Brain microvascular endothelial cell (primary cell): ENCODE measurements at regions not wholly inside any gene's neighbourhood (a gene's known extent, or its start where the extent isn't known, plus 50 kb on each side); places are given as distances from the start of the nearest gene placed in this dataset.

Experiments used
- DNase-seq: peaks from one replicate; pipeline ENCODE4 v3.0.0-alpha.2; 2020
- H3K27ac ChIP-seq: fragments of 250-450 bp; sonication (Bioruptor Pico); 2 replicates; pipeline ENCODE4 v1.5.1; 2020; ENCODE audit warnings: mild to moderate bottlenecking, moderate library complexity
- H3K27me3 ChIP-seq: fragments of 250-450 bp; sonication (Bioruptor Pico); replicated peaks from 2 replicates; pipeline ENCODE4 v1.5.1; 2020; ENCODE audit warnings: mild to moderate bottlenecking
- H3K36me3 ChIP-seq: fragments of 250-450 bp; sonication (Bioruptor Pico); replicated peaks from 2 replicates; pipeline ENCODE4 v1.5.1; 2020; ENCODE audit warnings: mild to moderate bottlenecking
- H3K4me3 ChIP-seq: 2 replicates; pipeline ENCODE4 v1.5.1; 2011; ENCODE audit warnings: low read depth, mild to moderate bottlenecking, control low read depth, low read length, moderate library complexity
- in situ Hi-C: cut with HindIII; loops from 2 replicates; pipeline ENCODE4 v1.10.0; 2017; ENCODE audit warnings: low sequenced_read_pairs, low pct_ligation_motif_present
- TF ChIP-seq, protein P1 (sequence below): IDR thresholded peaks from 2 replicates; pipeline ENCODE4 v1.5.1; 2011; ENCODE audit warnings: low read depth, mild to moderate bottlenecking, moderate library complexity, low read length, control low read depth, inconsistent platforms; ENCODE audit errors: missing control alignments

DNA sequence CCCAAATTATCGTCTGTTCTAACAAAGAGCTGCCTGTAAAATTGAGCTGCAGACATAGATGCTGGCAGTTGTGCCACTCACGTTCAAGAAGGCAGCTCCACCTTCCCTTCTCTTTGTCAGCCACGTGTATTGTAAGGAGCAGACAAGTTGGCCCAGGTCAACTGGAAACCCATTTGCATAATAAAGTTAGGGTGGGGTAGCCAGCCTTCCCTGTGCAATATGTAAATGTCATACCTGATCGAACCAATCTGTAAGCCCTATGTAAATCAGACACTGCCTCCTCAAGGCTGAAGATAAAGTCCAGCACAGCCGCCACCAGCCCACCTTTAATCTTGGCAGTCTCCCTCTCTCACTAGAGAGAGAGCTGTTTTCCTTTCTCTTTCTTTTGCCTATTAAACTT, 117.2 kb downstream of the TMEM144 start:
- H3K36me3 ChIP-seq: no peaks in the 10 kb centered on the region
- H3K27ac ChIP-seq: no peak overlapping the region
- in situ Hi-C loops: no loop called here
- TF ChIP-seq, protein P1, sequence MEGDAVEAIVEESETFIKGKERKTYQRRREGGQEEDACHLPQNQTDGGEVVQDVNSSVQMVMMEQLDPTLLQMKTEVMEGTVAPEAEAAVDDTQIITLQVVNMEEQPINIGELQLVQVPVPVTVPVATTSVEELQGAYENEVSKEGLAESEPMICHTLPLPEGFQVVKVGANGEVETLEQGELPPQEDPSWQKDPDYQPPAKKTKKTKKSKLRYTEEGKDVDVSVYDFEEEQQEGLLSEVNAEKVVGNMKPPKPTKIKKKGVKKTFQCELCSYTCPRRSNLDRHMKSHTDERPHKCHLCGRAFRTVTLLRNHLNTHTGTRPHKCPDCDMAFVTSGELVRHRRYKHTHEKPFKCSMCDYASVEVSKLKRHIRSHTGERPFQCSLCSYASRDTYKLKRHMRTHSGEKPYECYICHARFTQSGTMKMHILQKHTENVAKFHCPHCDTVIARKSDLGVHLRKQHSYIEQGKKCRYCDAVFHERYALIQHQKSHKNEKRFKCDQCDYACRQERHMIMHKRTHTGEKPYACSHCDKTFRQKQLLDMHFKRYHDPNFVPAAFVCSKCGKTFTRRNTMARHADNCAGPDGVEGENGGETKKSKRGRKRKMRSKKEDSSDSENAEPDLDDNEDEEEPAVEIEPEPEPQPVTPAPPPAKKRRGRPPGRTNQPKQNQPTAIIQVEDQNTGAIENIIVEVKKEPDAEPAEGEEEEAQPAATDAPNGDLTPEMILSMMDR: no peak
- no peak overlapping the region for H3K4me3 ChIP-seq
- no peaks in the 10 kb centered on the region for H3K27me3 ChIP-seq
- no peak for DNase-seq

DNA sequence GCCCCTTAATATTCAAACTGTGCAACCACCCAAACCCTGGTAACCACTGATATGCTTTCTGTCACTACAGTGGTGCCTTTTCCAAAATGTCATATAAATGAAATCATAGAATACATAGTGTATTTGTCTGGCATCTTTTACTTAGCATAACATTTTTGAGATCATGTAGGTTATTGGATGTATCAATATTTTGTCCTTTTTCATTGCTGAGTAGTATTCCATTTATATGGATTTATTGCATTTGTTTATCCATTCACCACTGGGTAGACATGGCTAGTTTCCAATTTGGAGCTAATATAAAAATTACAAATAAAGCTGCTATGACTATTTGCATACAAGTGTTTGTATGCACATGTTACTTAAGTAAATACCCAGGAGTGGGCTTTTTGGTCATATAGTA, 121.6 kb downstream of the TMEM144 start:
- no peak for DNase-seq
- H3K36me3 ChIP-seq: no peaks in the 10 kb centered on the region
- H3K27ac ChIP-seq: no peak overlapping the region
- in situ Hi-C loops: no loop called here
- H3K4me3 ChIP-seq: no peak overlapping the region
- H3K27me3 ChIP-seq: no peaks in the 10 kb centered on the region
- TF ChIP-seq, protein P1: no peak

- TF ChIP-seq, protein P1: no peak
- Histone ChIP-seq H3K27ac (no peak overlapping the region), H3K36me3 (no peaks in the 10 kb centered on the region), H3K4me3 (no peak overlapping the region), H3K27me3 (no peaks in the 10 kb centered on the region)
- in situ Hi-C loops: no loop called here
- DNase-seq: no peak
Observed at GRCh38 chr4:158333820-158334219, 123.5 kb downstream of the TMEM144 start.

GRCh38 chr4:158341896-158342295, 131.6 kb downstream of the TMEM144 start:
- no peak for DNase-seq
- in situ Hi-C loops: no loop called here
- no peak overlapping the region for H3K27ac ChIP-seq
- TF ChIP-seq, protein P1: no peak
- H3K4me3 ChIP-seq: no peak overlapping the region
- H3K36me3 ChIP-seq: no peaks in the 10 kb centered on the region
- no peaks in the 10 kb centered on the region for H3K27me3 ChIP-seq

- Histone ChIP-seq H3K27ac (no peak overlapping the region), H3K36me3 (no peaks in the 10 kb centered on the region), H3K27me3 (no peaks in the 10 kb centered on the region), H3K4me3 (no peak overlapping the region)
- TF ChIP-seq, protein P1: no peak
- no peak for DNase-seq
- in situ Hi-C loops: no loop called here
Observed at GRCh38 chr4:158346576-158346975, 136.3 kb downstream of the TMEM144 start.

DNA sequence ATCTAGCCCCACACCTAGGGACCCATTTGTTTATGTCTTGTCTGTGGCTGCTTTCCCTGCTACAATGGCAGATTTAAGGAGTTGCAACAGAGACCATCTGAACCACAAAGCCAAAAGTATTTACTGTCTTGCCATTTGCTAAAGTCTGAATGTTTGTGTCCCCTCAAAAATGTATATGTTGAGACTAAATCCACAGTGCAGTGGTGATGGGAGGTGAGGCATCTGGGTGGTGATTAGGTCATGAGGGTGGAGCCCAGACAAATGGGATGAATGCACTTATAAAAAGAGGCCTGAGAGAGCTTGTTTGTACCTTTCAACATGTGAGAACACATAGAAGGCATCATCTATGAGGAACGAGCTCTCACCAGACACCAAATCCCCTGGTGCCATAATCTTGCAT, 137.3 kb downstream of the TMEM144 start:
- TF ChIP-seq, protein P1: no peak
- no peaks in the 10 kb centered on the region for H3K36me3 ChIP-seq
- H3K27me3 ChIP-seq: no peaks in the 10 kb centered on the region
- no peak overlapping the region for H3K27ac ChIP-seq
- in situ Hi-C loops: no loop called here
- no peak overlapping the region for H3K4me3 ChIP-seq
- no peak for DNase-seq
